Smooth muscle cell (in vitro differentiated cells): ENCODE measurements at regions not wholly inside any gene's neighbourhood (a gene's known extent, or its start where the extent isn't known, plus 50 kb on each side); places are given as distances from the start of the nearest gene placed in this dataset.

Experiments used
- DNase-seq: peaks from one replicate; lab custom pipeline; 2025; ENCODE audit not compliant: unreplicated experiment; lab: John Stamatoyannopoulos, UW
- H2AFZ ChIP-seq: fragments of 200-600 bp; sonication (generic); 2 replicates; pipeline ENCODE4 v1.6.0; 2016; ENCODE audit warnings: antibody characterized with exemption, low read depth, mild to moderate bottlenecking
- H3F3A ChIP-seq: fragments of 200-600 bp; sonication (generic); 2 replicates; pipeline ENCODE4 v1.6.0; 2017; ENCODE audit warnings: antibody characterized with exemption, low read depth
- H3K27ac ChIP-seq: fragments of 200-600 bp; sonication (generic); 2 replicates; pipeline ENCODE4 v1.5.1; 2016; ENCODE audit warnings: low read depth, mild to moderate bottlenecking
- H3K27me3 ChIP-seq: fragments of 200-600 bp; sonication (generic); 2 replicates; pipeline ENCODE4 v1.6.1; 2016; ENCODE audit warnings: low read depth, mild to moderate bottlenecking
- H3K36me3 ChIP-seq: fragments of 200-600 bp; sonication (generic); 2 replicates; pipeline ENCODE4 v1.5.1; 2016; ENCODE audit warnings: low read depth
- H3K4me1 ChIP-seq: fragments of 200-600 bp; sonication (generic); 2 replicates; pipeline ENCODE4 v1.5.1; 2016; ENCODE audit warnings: low read depth
- H3K4me2 ChIP-seq: fragments of 200-600 bp; sonication (generic); 2 replicates; pipeline ENCODE4 v1.6.0; 2016; ENCODE audit warnings: mild to moderate bottlenecking
- H3K4me3 ChIP-seq: fragments of 200-600 bp; sonication (generic); 2 replicates; pipeline ENCODE4 v1.5.1; 2016; ENCODE audit warnings: mild to moderate bottlenecking
- H3K79me2 ChIP-seq: fragments of 200-600 bp; sonication (generic); 2 replicates; pipeline ENCODE4 v1.6.0; 2016; ENCODE audit warnings: low read depth, mild to moderate bottlenecking
- H3K9ac ChIP-seq: fragments of 200-600 bp; sonication (generic); 2 replicates; pipeline ENCODE4 v1.6.0; 2016; ENCODE audit warnings: low read depth
- H3K9me3 ChIP-seq: fragments of 200-600 bp; sonication (generic); replicated peaks from 2 replicates; pipeline ENCODE4 v1.5.1; 2016; ENCODE audit warnings: low read depth
- H4K20me1 ChIP-seq: fragments of 200-600 bp; sonication (generic); 2 replicates; pipeline ENCODE4 v1.6.0; 2016; ENCODE audit warnings: low read depth
- CTCF ChIP-seq: fragments of 200-600 bp; sonication (generic); IDR thresholded peaks from 2 replicates; pipeline ENCODE4 v1.5.1; 2017; ENCODE audit warnings: borderline replicate concordance, mild to moderate bottlenecking, antibody characterized with exemption; ENCODE audit not compliant: insufficient read depth, poor library complexity, severe bottlenecking
- WGBS: methylation state at CpG from one replicate; pipeline ENCODE4 v1.1.7; 2016; ENCODE audit warnings: low lambda C conversion rate; 5-methylcytosine and 5-hydroxymethylcytosine counted together

DNA sequence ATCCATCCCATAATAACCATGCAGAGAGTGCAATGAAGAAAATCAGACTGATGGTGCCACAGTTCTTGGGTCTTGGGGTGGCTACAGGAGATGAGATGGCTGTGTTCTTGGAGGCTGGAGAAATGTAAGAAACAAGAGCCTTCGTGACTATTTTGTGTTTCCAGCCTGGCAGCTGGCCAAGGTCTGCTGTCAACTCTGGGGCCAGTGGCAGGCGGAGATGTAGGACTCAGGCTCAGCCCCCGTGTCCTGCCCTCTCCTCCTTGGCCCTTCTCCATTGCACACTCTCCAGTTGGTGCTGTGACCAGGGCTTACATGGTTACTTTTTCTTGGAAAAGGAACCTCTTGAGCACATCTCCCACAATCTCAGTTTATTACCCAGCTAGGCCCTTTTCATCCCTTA is 235.4 kb downstream of the DMRT2 start:
- Histone ChIP-seq H3K36me3 (no peaks in the 10 kb centered on the region), H3K79me2 (no peaks in the 10 kb centered on the region), H3K9me3 (peaks cover 9% of the 10 kb centered on the region), H4K20me1 (no peaks in the 10 kb centered on the region), H3K4me1 (no peaks in the 10 kb centered on the region), H3K27me3 (no peaks in the 10 kb centered on the region), H3K27ac (no peak overlapping the region), H3F3A (no peaks in the 10 kb centered on the region), H3K9ac (no peak overlapping the region), H3K4me2 (no peak overlapping the region), H3K4me3 (no peak overlapping the region), H2AFZ (no peak overlapping the region)
- DNase-seq = no peak
- no peak for TF ChIP-seq CTCF
- WGBS = 53% methylated on average over 3 of the region's 3 CpGs

DNA sequence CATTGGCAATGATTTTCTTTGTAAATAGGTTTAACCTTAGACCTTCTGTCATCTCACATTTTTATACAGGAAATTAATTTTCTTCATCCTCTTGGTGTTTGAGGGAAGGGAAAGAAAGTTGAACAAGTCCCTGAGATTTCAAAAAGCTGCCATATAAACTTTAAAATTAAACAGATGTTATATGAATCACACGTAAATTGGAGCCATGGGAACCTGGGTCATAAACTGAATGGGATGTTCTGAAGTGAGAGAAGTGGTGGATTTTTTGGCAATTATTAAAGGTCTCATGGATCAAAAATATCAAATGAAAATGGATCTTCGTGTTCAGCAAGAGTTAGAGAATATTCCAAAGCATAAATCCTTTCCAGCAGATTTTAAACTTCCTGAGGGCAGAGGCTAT is 242.2 kb downstream of the DMRT2 start:
- H3K4me3 ChIP-seq = no peak overlapping the region
- no peak overlapping the region for H3K27ac ChIP-seq
- H3K4me2 ChIP-seq = no peak overlapping the region
- no peaks in the 10 kb centered on the region for H4K20me1 ChIP-seq
- H3K36me3 ChIP-seq = no peaks in the 10 kb centered on the region
- H3K79me2 ChIP-seq = no peaks in the 10 kb centered on the region
- no peak for DNase-seq
- no peaks in the 10 kb centered on the region for H3K4me1 ChIP-seq
- no peak overlapping the region for H3K9ac ChIP-seq
- TF ChIP-seq CTCF = no peak
- no peak overlapping the region for H2AFZ ChIP-seq
- WGBS = 28% methylated on average over 2 of the region's 2 CpGs
- no peaks in the 10 kb centered on the region for H3K27me3 ChIP-seq
- no peaks in the 10 kb centered on the region for H3F3A ChIP-seq
- no peaks in the 10 kb centered on the region for H3K9me3 ChIP-seq

DNA sequence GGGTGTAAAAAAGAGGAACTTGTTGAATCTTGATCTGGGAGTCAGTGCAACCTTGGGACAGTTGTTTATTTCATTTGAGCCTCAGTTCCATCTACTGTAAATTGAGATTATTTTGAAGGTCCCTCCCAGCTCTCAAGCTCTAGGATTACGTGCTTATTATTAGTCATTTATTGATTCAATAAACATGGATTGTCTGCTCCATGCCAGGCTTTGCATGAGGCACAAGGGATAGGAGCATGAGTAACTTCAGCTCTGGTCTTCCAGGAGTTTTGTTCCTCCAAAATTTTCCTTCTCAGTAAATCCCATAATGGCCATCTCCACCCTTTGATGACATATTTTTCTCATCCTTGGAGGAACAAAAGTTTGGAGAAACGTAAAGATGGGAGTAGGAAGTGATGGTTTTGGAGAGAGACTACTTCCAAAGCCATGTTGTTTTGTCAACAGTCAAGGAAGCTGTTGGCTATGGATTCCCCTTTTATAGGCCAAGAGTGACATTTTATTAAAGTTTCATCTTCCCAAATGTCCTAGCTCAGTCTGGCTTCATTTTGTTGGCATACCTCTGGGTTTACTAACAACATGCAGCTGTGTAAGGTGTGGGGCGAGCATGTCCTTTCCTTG is 244.6 kb downstream of the DMRT2 start:
- Histone ChIP-seq H3K4me1 (no peaks in the 10 kb centered on the region), H3K79me2 (no peaks in the 10 kb centered on the region), H3K36me3 (no peaks in the 10 kb centered on the region), H3K9ac (no peak overlapping the region), H3K27ac (no peak overlapping the region), H3K4me3 (no peak overlapping the region), H3K9me3 (no peaks in the 10 kb centered on the region), H3F3A (no peaks in the 10 kb centered on the region), H2AFZ (no peak overlapping the region), H4K20me1 (no peaks in the 10 kb centered on the region), H3K27me3 (no peaks in the 10 kb centered on the region), H3K4me2 (no peak overlapping the region)
- TF ChIP-seq CTCF = no peak
- 34% methylated on average over 3 of the region's 3 CpGs for WGBS
- DNase-seq = no peak

DNA sequence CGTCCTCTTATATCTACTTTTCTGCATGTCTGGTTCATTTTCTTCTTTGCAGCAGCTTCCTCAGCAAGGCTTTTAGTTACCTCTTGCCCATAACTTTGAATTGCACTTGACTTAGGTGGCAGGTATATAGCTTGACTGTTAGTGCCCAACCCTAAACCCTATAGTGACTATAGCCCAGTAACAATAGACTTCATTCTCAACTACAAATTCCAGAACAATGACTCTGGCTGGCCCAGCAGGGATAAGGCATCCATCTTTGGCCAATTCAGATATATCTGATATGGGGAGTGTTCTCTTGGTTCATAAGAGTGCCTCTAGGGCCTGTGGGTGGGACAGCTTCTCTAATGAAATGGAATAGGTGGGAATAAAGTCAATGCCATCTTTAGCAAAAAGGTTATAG is 246.2 kb downstream of the DMRT2 start:
- Histone ChIP-seq H4K20me1 (no peaks in the 10 kb centered on the region), H3K4me2 (no peak overlapping the region), H3K27ac (no peak overlapping the region), H2AFZ (no peak overlapping the region), H3K9ac (no peak overlapping the region), H3K79me2 (no peaks in the 10 kb centered on the region), H3K27me3 (no peaks in the 10 kb centered on the region), H3K9me3 (peaks cover 4% of the 10 kb centered on the region), H3K4me1 (no peaks in the 10 kb centered on the region), H3K36me3 (no peaks in the 10 kb centered on the region), H3F3A (no peaks in the 10 kb centered on the region), H3K4me3 (no peak overlapping the region)
- whole genome bisulfite sequencing = 45% methylated on average over 1 of the region's 1 CpG
- no peak for TF ChIP-seq CTCF
- no peak for DNase-seq
